AG09309 (cell line): ENCODE measurements at regions not wholly inside any gene's neighbourhood (a gene's known extent, or its start where the extent isn't known, plus 50 kb on each side); places are given as distances from the start of the nearest gene placed in this dataset.

ENCODE experiments used
- DNase-seq: peaks from one replicate; pipeline ENCODE4 v3.0.0-alpha.2; 2010; ENCODE audit warnings: low read depth
- H3K4me3 ChIP-seq: 2 replicates; pipeline ENCODE4 v1.5.1; 2011; ENCODE audit warnings: mild to moderate bottlenecking, low read depth, low read length, moderate library complexity; ENCODE audit not compliant: control insufficient read depth
- CTCF ChIP-seq: IDR thresholded peaks from 2 replicates; pipeline ENCODE4 v1.5.1; 2011; ENCODE audit warnings: mild to moderate bottlenecking, low read depth, low read length, inconsistent platforms; ENCODE audit not compliant: insufficient read depth, control insufficient read depth; ENCODE audit errors: missing control alignments

- no peak for DNase-seq
- no peak for TF ChIP-seq CTCF
- no peak overlapping the region for H3K4me3 ChIP-seq
Observed at GRCh38 chr5:56607551-56607950, 207.8 kb upstream of the MAP3K1 start.

GRCh38 chr5:56607074-56607473 lies 208.3 kb upstream of the MAP3K1 start:
- no peak for TF ChIP-seq CTCF
- DNase-seq, result no peak

GRCh38 chr5:56606192-56606591 lies 209.2 kb upstream of the MAP3K1 start:
- no peak overlapping the region for H3K4me3 ChIP-seq
- no peak for DNase-seq
- no peak for TF ChIP-seq CTCF

More at GRCh38 chr5:56607074-56607473, 208.3 kb upstream of the MAP3K1 start:
- no peak overlapping the region for H3K4me3 ChIP-seq

- no peak for DNase-seq
- H3K4me3 ChIP-seq, result no peak overlapping the region
- TF ChIP-seq CTCF, result no peak
Observed at GRCh38 chr5:56605231-56605630, 210.1 kb upstream of the MAP3K1 start.

GRCh38 chr5:56601641-56602071 lies 213.7 kb upstream of the MAP3K1 start:
- DNase-seq, result no peak
- TF ChIP-seq CTCF, result no peak

GRCh38 chr5:56598941-56599340 lies 216.4 kb upstream of the MAP3K1 start:
- TF ChIP-seq CTCF, result no peak
- DNase-seq, result no peak
- H3K4me3 ChIP-seq, result no peak overlapping the region

More at GRCh38 chr5:56601641-56602071, 213.7 kb upstream of the MAP3K1 start:
- no peak overlapping the region for H3K4me3 ChIP-seq

GRCh38 chr5:56596155-56596554 lies 219.2 kb upstream of the MAP3K1 start:
- no peak for DNase-seq
- no peak overlapping the region for H3K4me3 ChIP-seq
- no peak for TF ChIP-seq CTCF
